HepG2 (cell line): ENCODE measurements at regions not wholly inside any gene's neighbourhood (a gene's known extent, or its start where the extent isn't known, plus 50 kb on each side); places are given as distances from the start of the nearest gene placed in this dataset.

Experiments used
- ATAC-seq: fragments of 200-7000 bp; cut with Tn5 transposase; 3 replicates; pipeline ENCODE4 v1.9.1; 2020; ENCODE audit warnings: mild to moderate bottlenecking, moderate library complexity
- BruUV-seq: library from RNA; stranded (reverse); fragments of 400-500 nt; replicated peaks from 2 replicates; lab custom pipeline; 2021; lab: Mats Ljungman, UMichigan
- CTCF ChIA-PET: fragments of 300-600 bp; formaldehyde crosslinking; extraction: SDS; loops from one replicate; lab custom pipeline; 2021; ENCODE audit warnings: low total read pairs, inconsistent platforms, low intra/inter-chr PET ratio; lab: Yijun Ruan, JAX
- POLR2A ChIA-PET: fragments of 350-600 bp; sonication (Branson Sonifier 250); formaldehyde crosslinking; loops from one replicate; lab custom pipeline; 2020; ENCODE audit warnings: antibody characterized with exemption, inconsistent platforms; lab: Yijun Ruan, JAX
- DNase-seq: peaks from one replicate; pipeline ENCODE4 v3.0.0-alpha.2; 2015; ENCODE audit warnings: low spot score
- FAIRE-seq: peaks from 3 replicates; lab custom pipeline; 2011; peaks lifted over from hg19 to GRCh38; lab: Jason Lieb, UNC
- H2AFZ ChIP-seq: one replicate; pipeline ENCODE4 v1.6.1; 2011; ENCODE audit warnings: low read length, inconsistent platforms
- H3K27ac ChIP-seq: fragments of 300-600 bp; 3 replicates; pipeline ENCODE4 v1.8.0; 2011; ENCODE audit warnings: mixed run types, mild to moderate bottlenecking, mixed read lengths, low read length, inconsistent platforms; ENCODE audit not compliant: insufficient read depth; ENCODE audit errors: extremely low read length
- H3K27me3 ChIP-seq, 2 experiments: fragments of 200-600 bp in 1 of 2; 2 replicates in 1 of 2; 3 replicates in 1 of 2; pipeline versions ENCODE4 v1.6.0 to v1.8.0; 2011; ENCODE audit warnings: low read length in 2 of 2, mild to moderate bottlenecking in 2 of 2, moderate library complexity in 2 of 2, inconsistent platforms in 1 of 2; ENCODE audit not compliant: insufficient read depth in 2 of 2, control insufficient read depth in 1 of 2
- H3K36me3 ChIP-seq, 2 experiments: fragments of 200-600 bp in 1 of 2; replicated peaks in 1 of 2; 2 replicates in 1 of 2; 3 replicates in 1 of 2; pipeline versions ENCODE4 v1.5.1 to v1.8.0; 2011; ENCODE audit warnings: low read length in 2 of 2, inconsistent platforms in 1 of 2; ENCODE audit not compliant: insufficient read depth in 2 of 2, control insufficient read depth in 1 of 2
- H3K4me1 ChIP-seq: 2 replicates; pipeline ENCODE4 v1.5.1; 2012; ENCODE audit warnings: low read length, inconsistent platforms; ENCODE audit not compliant: insufficient read depth
- H3K4me2 ChIP-seq: 2 replicates; pipeline ENCODE4 v1.6.0; 2011; ENCODE audit warnings: low read depth, low read length, inconsistent platforms
- H3K4me3 ChIP-seq, 3 experiments: fragments of 200-600 bp in 1 of 3; sonication (generic), shearing (Covaris generic) in 1 of 3; replicated peaks in 1 of 3; 2 replicates each; pipeline ENCODE4 v1.5.1; 2011 to 2016; ENCODE audit warnings: low read length in 3 of 3, inconsistent platforms in 2 of 3, low read depth in 2 of 3, mild to moderate bottlenecking in 2 of 3, control low read depth in 1 of 3, mixed read lengths in 1 of 3; ENCODE audit not compliant: insufficient read depth in 1 of 3
- H3K79me2 ChIP-seq: one replicate; pipeline ENCODE4 v1.6.1; 2011; ENCODE audit warnings: low read length, inconsistent platforms; ENCODE audit not compliant: insufficient read depth
- H3K9ac ChIP-seq: 2 replicates; pipeline ENCODE4 v1.6.0; 2011; ENCODE audit warnings: mild to moderate bottlenecking, low read depth, low read length, inconsistent platforms; ENCODE audit not compliant: insufficient read depth
- H3K9me3 ChIP-seq: 2 replicates; pipeline ENCODE4 v1.5.1; 2012; ENCODE audit warnings: mild to moderate bottlenecking, low read length
- H4K20me1 ChIP-seq: 2 replicates; pipeline ENCODE4 v1.6.0; 2011; ENCODE audit warnings: inconsistent platforms, mild to moderate bottlenecking, low read length, moderate library complexity; ENCODE audit not compliant: insufficient read depth
- NFIB ChIP-seq: sonication (generic); formaldehyde crosslinking; IDR thresholded peaks from 2 replicates; pipeline ENCODE4 v1.9.0; 2021; ENCODE audit warnings: missing genetic modification reagents, mild to moderate bottlenecking, borderline replicate concordance
- YEATS2 ChIP-seq: sonication (generic); formaldehyde crosslinking; IDR thresholded peaks from 2 replicates; pipeline ENCODE4 v1.4.0; 2020; ENCODE audit warnings: missing genetic modification reagents, borderline replicate concordance
- ZNF24 ChIP-seq: fragments of 450-650 bp; IDR thresholded peaks from 2 replicates; pipeline ENCODE4 v1.6.1; 2017; ENCODE audit warnings: antibody characterized with exemption, mild to moderate bottlenecking
- WGBS: methylation state at CpG from one replicate; pipeline ENCODE4 v1.1.6; 2017; ENCODE audit warnings: low lambda C conversion rate; 5-methylcytosine and 5-hydroxymethylcytosine counted together
- in situ Hi-C: cut with HindIII; loops from 2 replicates; pipeline ENCODE4 v1.10.0; 2017; ENCODE audit warnings: low pct_unique_long_range_greater_than_20kb; ENCODE audit not compliant: extremely low pct_ligation_motif_present
- intact Hi-C: fragments of 100-400 bp; cut with micrococcal nuclease; formaldehyde crosslinking; loops from one replicate; pipeline ENCODE4 v1.10.0; 2022; ENCODE audit not compliant: unreplicated experiment
- TF ChIP-seq, protein P1 (sequence below): sonication (generic); formaldehyde crosslinking; IDR thresholded peaks from 2 replicates; pipeline ENCODE4 v1.4.0; 2020; ENCODE audit warnings: missing genetic modification reagents
- TF ChIP-seq, protein P2 (sequence below): sonication (generic); formaldehyde crosslinking; IDR thresholded peaks from 2 replicates; pipeline ENCODE4 v1.5.1; 2020; ENCODE audit warnings: mild to moderate bottlenecking, missing genetic modification reagents, moderate library complexity
- TF ChIP-seq, protein P3 (sequence below): sonication (generic); formaldehyde crosslinking; IDR thresholded peaks from 2 replicates; pipeline ENCODE4 v1.9.0; 2021; ENCODE audit warnings: missing genetic modification reagents, borderline replicate concordance
- TF ChIP-seq, protein P4 (sequence below): IDR thresholded peaks from 2 replicates; pipeline ENCODE4 v1.6.1; 2016; ENCODE audit warnings: low read depth, control low read depth

DNA sequence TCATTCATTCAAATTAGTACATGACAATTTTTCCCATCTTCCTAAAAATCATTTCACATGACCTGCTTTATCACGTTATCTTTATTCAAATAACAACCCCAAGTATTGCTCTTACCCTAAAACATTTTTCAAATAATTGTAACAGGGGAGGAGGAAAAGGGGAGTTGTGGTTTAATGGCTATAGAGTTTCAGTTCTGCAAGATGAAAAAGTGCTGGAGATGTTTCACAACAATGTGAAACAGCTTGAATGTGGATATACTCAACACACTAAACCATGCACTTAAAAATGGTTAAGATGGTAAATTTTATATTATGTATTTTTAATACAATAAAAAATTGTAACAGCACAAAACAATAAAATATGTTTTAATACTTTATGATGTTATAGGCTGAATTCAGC, 161.6 kb upstream of the GUCY1A2 start:
- CTCF ChIA-PET, result no interaction called here
- WGBS, result 3% methylated on average over 1 of the region's 1 CpG
- intact Hi-C loops, result no loop called here
- in situ Hi-C loops, result no loop called here
- H2AFZ ChIP-seq, result no peak overlapping the region
- FAIRE-seq, result no peak
- no peak overlapping the region for H3K4me3 ChIP-seq
- H3K9me3 ChIP-seq, result no peaks in the 10 kb centered on the region
- H3K4me1 ChIP-seq, result no peaks in the 10 kb centered on the region
- no peak overlapping the region for H3K9ac ChIP-seq
- H3K4me2 ChIP-seq, result no peak overlapping the region
- H3K79me2 ChIP-seq, result no peaks in the 10 kb centered on the region
- no peak for DNase-seq
- H3K27ac ChIP-seq, result no peak overlapping the region
- TF ChIP-seq, protein P1, sequence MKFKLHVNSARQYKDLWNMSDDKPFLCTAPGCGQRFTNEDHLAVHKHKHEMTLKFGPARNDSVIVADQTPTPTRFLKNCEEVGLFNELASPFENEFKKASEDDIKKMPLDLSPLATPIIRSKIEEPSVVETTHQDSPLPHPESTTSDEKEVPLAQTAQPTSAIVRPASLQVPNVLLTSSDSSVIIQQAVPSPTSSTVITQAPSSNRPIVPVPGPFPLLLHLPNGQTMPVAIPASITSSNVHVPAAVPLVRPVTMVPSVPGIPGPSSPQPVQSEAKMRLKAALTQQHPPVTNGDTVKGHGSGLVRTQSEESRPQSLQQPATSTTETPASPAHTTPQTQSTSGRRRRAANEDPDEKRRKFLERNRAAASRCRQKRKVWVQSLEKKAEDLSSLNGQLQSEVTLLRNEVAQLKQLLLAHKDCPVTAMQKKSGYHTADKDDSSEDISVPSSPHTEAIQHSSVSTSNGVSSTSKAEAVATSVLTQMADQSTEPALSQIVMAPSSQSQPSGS, result no peak
- TF ChIP-seq YEATS2 (CRISPR knock-in tag) (no peak), NFIB (CRISPR knock-in tag) (no peak), ZNF24 (no peak)
- TF ChIP-seq, protein P2, sequence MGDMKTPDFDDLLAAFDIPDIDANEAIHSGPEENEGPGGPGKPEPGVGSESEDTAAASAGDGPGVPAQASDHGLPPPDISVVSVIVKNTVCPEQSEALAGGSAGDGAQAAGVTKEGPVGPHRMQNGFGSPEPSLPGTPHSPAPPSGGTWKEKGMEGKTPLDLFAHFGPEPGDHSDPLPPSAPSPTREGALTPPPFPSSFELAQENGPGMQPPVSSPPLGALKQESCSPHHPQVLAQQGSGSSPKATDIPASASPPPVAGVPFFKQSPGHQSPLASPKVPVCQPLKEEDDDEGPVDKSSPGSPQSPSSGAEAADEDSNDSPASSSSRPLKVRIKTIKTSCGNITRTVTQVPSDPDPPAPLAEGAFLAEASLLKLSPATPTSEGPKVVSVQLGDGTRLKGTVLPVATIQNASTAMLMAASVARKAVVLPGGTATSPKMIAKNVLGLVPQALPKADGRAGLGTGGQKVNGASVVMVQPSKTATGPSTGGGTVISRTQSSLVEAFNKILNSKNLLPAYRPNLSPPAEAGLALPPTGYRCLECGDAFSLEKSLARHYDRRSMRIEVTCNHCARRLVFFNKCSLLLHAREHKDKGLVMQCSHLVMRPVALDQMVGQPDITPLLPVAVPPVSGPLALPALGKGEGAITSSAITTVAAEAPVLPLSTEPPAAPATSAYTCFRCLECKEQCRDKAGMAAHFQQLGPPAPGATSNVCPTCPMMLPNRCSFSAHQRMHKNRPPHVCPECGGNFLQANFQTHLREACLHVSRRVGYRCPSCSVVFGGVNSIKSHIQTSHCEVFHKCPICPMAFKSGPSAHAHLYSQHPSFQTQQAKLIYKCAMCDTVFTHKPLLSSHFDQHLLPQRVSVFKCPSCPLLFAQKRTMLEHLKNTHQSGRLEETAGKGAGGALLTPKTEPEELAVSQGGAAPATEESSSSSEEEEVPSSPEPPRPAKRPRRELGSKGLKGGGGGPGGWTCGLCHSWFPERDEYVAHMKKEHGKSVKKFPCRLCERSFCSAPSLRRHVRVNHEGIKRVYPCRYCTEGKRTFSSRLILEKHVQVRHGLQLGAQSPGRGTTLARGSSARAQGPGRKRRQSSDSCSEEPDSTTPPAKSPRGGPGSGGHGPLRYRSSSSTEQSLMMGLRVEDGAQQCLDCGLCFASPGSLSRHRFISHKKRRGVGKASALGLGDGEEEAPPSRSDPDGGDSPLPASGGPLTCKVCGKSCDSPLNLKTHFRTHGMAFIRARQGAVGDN (CRISPR knock-in tag), result no peak
- TF ChIP-seq, protein P3, sequence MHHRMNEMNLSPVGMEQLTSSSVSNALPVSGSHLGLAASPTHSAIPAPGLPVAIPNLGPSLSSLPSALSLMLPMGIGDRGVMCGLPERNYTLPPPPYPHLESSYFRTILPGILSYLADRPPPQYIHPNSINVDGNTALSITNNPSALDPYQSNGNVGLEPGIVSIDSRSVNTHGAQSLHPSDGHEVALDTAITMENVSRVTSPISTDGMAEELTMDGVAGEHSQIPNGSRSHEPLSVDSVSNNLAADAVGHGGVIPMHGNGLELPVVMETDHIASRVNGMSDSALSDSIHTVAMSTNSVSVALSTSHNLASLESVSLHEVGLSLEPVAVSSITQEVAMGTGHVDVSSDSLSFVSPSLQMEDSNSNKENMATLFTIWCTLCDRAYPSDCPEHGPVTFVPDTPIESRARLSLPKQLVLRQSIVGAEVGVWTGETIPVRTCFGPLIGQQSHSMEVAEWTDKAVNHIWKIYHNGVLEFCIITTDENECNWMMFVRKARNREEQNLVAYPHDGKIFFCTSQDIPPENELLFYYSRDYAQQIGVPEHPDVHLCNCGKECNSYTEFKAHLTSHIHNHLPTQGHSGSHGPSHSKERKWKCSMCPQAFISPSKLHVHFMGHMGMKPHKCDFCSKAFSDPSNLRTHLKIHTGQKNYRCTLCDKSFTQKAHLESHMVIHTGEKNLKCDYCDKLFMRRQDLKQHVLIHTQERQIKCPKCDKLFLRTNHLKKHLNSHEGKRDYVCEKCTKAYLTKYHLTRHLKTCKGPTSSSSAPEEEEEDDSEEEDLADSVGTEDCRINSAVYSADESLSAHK, result no peak
- TF ChIP-seq, protein P4, sequence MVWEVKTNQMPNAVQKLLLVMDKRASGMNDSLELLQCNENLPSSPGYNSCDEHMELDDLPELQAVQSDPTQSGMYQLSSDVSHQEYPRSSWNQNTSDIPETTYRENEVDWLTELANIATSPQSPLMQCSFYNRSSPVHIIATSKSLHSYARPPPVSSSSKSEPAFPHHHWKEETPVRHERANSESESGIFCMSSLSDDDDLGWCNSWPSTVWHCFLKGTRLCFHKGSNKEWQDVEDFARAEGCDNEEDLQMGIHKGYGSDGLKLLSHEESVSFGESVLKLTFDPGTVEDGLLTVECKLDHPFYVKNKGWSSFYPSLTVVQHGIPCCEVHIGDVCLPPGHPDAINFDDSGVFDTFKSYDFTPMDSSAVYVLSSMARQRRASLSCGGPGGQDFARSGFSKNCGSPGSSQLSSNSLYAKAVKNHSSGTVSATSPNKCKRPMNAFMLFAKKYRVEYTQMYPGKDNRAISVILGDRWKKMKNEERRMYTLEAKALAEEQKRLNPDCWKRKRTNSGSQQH (CRISPR knock-in tag), result no peak
- no peak for ATAC-seq
- no peaks in the 10 kb centered on the region for H3K36me3 ChIP-seq
- no peaks in the 10 kb centered on the region for H3K27me3 ChIP-seq
- POLR2A ChIA-PET, result no interaction called here
- BruUV-seq, result no TSS peak
- H4K20me1 ChIP-seq, result no peaks in the 10 kb centered on the region
